HG03103 (cell line): ENCODE measurements at regions not wholly inside any gene's neighbourhood (a gene's known extent, or its start where the extent isn't known, plus 50 kb on each side); places are given as distances from the start of the nearest gene placed in this dataset.

Experiments
- ATAC-seq: cut with Tn5 transposase; IDR thresholded peaks from one replicate; pipeline ENCODE4 v1.9.1; 2021; ENCODE audit warnings: low read depth; ENCODE audit not compliant: unreplicated experiment

GRCh38 chr5:68161156-68161555 lies 54.4 kb upstream of the PIK3R1 start:
- ATAC-seq, result no peak

GRCh38 chr5:68159224-68159951 lies 56.2 kb upstream of the PIK3R1 start:
- ATAC-seq, result no peak

- no peak for ATAC-seq
Measured at GRCh38 chr5:68155940-68156339, 59.6 kb upstream of the PIK3R1 start.

- ATAC-seq, result no peak
Measured at GRCh38 chr5:68154119-68154857, 61.3 kb upstream of the PIK3R1 start.

- no peak for ATAC-seq
Measured at GRCh38 chr5:68151812-68152211, 63.7 kb upstream of the PIK3R1 start.

GRCh38 chr5:68149189-68149588 lies 66.4 kb upstream of the PIK3R1 start:
- no peak for ATAC-seq

- no peak for ATAC-seq
Measured at GRCh38 chr5:68148096-68148495, 67.5 kb upstream of the PIK3R1 start.

- no peak for ATAC-seq
Measured at GRCh38 chr5:68147659-68148058, 67.9 kb upstream of the PIK3R1 start.

GRCh38 chr5:68141494-68141893 lies 74.1 kb upstream of the PIK3R1 start:
- ATAC-seq, result no peak

- peak; percentile 58 for ATAC-seq
Measured at GRCh38 chr5:68140763-68141162, 74.8 kb upstream of the PIK3R1 start.

GRCh38 chr5:68139611-68140441 lies 75.7 kb upstream of the PIK3R1 start:
- ATAC-seq, result no peak

GRCh38 chr5:68137511-68138140 lies 77.9 kb upstream of the PIK3R1 start:
- no peak for ATAC-seq

- ATAC-seq, result no peak
Measured at GRCh38 chr5:68134669-68135313, 80.8 kb upstream of the PIK3R1 start.

- no peak for ATAC-seq
Measured at GRCh38 chr5:68134033-68134668, 81.4 kb upstream of the PIK3R1 start.

- ATAC-seq, result no peak
Measured at GRCh38 chr5:68130253-68130652, 85.3 kb upstream of the PIK3R1 start.

- no peak for ATAC-seq
Measured at GRCh38 chr5:68129364-68129763, 86.2 kb upstream of the PIK3R1 start.

GRCh38 chr5:68126886-68127285 lies 88.7 kb upstream of the PIK3R1 start:
- ATAC-seq, result no peak

- ATAC-seq, result no peak
Measured at GRCh38 chr5:68122439-68123328, 92.9 kb upstream of the PIK3R1 start.

- ATAC-seq, result no peak
Measured at GRCh38 chr5:68116868-68117411, 98.6 kb upstream of the PIK3R1 start.
